B cell (primary cell): ENCODE measurements at regions not wholly inside any gene's neighbourhood (a gene's known extent, or its start where the extent isn't known, plus 50 kb on each side); places are given as distances from the start of the nearest gene placed in this dataset.

ENCODE experiments used
- CTCF ChIP-seq: fragments of 200-600 bp; IDR thresholded peaks from one replicate; pipeline ENCODE4 v1.8.0; 2022; ENCODE audit warnings: antibody characterized with exemption, mild to moderate bottlenecking
- EZH2 ChIP-seq: IDR thresholded peaks from 2 replicates; pipeline ENCODE4 v1.6.1; 2012; ENCODE audit warnings: borderline replicate concordance, low read depth, mild to moderate bottlenecking, moderate library complexity, low read length; ENCODE audit not compliant: insufficient read depth, poor library complexity, severe bottlenecking

GRCh38 chr3:80519436-80519835 lies 751.6 kb upstream of the ROBO1 start:
- TF ChIP-seq EZH2 (no peak), CTCF (no peak)
